ENCODE measurements at regions not wholly inside any gene's neighbourhood (a gene's known extent, or its start where the extent isn't known, plus 50 kb on each side); places are given as distances from the start of the nearest gene placed in this dataset.

GRCh38 chr5:173781816-173782670 is 106.1 kb upstream of the CPEB4 start (continued):
- TF ChIP-seq REST (IDR thresholded peaks at IDR 0.05) (no peak), GABPA (IDR thresholded peaks at IDR 0.05 in 1 of 2, conservative IDR thresholded peaks at IDR 0.05 in 1 of 2) (no peak), RAD21 (IDR thresholded peaks at IDR 0.05) (peak; percentile 16 to 21), JUND (IDR thresholded peaks at IDR 0.05) (no peak), SP1 (IDR thresholded peaks at IDR 0.05) (peak; percentile 41), ATF3 (IDR thresholded peaks at IDR 0.05) (no peak), NR2F2 (IDR thresholded peaks at IDR 0.05) (peak; percentile 43), FOXA2 (IDR thresholded peaks at IDR 0.05) (peak; percentile 74)

- Histone ChIP-seq H3K4me3 (ENCODE audit: low read depth in 1 of 3, low read length in 3 of 3) (no peak overlapping the region), H3K9ac (ENCODE audit: low read depth in 1 of 2, low read length in 2 of 2) (no peak overlapping the region), H3K4me1 (ENCODE audit: control insufficient read depth in 4 of 4, insufficient read depth in 4 of 4, low read length in 3 of 4) (peaks cover 0 to 9% (median 3%) of the 10 kb centered on the region in 4 donors), H3K36me3 (ENCODE audit: control insufficient read depth in 4 of 4, insufficient read depth in 3 of 4, low read depth in 1 of 4, low read length in 3 of 4) (peaks cover 0 to 4% (median 0%) of the 10 kb centered on the region in 4 donors), H3K27me3 (ENCODE audit: control insufficient read depth in 4 of 4, insufficient read depth in 4 of 4, low read length in 3 of 4) (no peaks in the 10 kb centered on the region), H3K27ac (ENCODE audit: low read depth in 1 of 2, low read length in 2 of 2) (peak overlapping the region; percentile 19 to 52), H3K9me3 (ENCODE audit: control insufficient read depth in 4 of 4, low read length in 3 of 4) (no peaks in the 10 kb centered on the region)
- WGBS, result 83% methylated on average over 4 of the region's 4 CpGs
- no peak for DNase-seq (ENCODE audit: low spot score)
- TF ChIP-seq FOXA2 (IDR thresholded peaks at IDR 0.05) (no peak), SP1 (IDR thresholded peaks at IDR 0.05) (no peak)
Measured at GRCh38 chr5:173782671-173783101, 105.5 kb upstream of the CPEB4 start.

GRCh38 chr5:173783371-173783770 is 104.8 kb upstream of the CPEB4 start:
- no peak for DNase-seq (ENCODE audit: low spot score)
- Histone ChIP-seq H3K27ac (ENCODE audit: low read depth in 1 of 2, low read length in 2 of 2) (no peak overlapping the region), H3K9ac (ENCODE audit: low read depth in 1 of 2, low read length in 2 of 2) (no peak overlapping the region), H3K27me3 (ENCODE audit: control insufficient read depth in 4 of 4, insufficient read depth in 4 of 4, low read length in 3 of 4) (no peaks in the 10 kb centered on the region), H3K4me3 (ENCODE audit: low read depth in 1 of 3, low read length in 3 of 3) (no peak overlapping the region), H3K4me1 (ENCODE audit: control insufficient read depth in 4 of 4, insufficient read depth in 4 of 4, low read length in 3 of 4) (peaks cover under 1 to 10% (median 5%) of the 10 kb centered on the region in 4 donors), H3K36me3 (ENCODE audit: control insufficient read depth in 4 of 4, insufficient read depth in 3 of 4, low read depth in 1 of 4, low read length in 3 of 4) (peaks cover 0 to 4% (median 0%) of the 10 kb centered on the region in 4 donors), H3K9me3 (ENCODE audit: control insufficient read depth in 4 of 4, low read length in 3 of 4) (no peaks in the 10 kb centered on the region)
- TF ChIP-seq HNF4G (IDR thresholded peaks at IDR 0.05) (no peak), FOXA1 (IDR thresholded peaks at IDR 0.05) (no peak), MAX (IDR thresholded peaks at IDR 0.05) (no peak), TAF1 (conservative IDR thresholded peaks at IDR 0.05) (no peak), YY1 (IDR thresholded peaks at IDR 0.05) (no peak), RXRA (IDR thresholded peaks at IDR 0.05) (no peak), ATF3 (IDR thresholded peaks at IDR 0.05) (no peak), GABPA (IDR thresholded peaks at IDR 0.05 in 1 of 2, conservative IDR thresholded peaks at IDR 0.05 in 1 of 2) (no peak), ZBTB33 (IDR thresholded peaks at IDR 0.05) (no peak), NR2F2 (IDR thresholded peaks at IDR 0.05) (no peak), FOXA2 (IDR thresholded peaks at IDR 0.05) (no peak), JUND (IDR thresholded peaks at IDR 0.05) (no peak), RAD21 (IDR thresholded peaks at IDR 0.05) (no peak)
- 98% methylated on average over 2 of the region's 2 CpGs for WGBS

All from liver (tissue), 7 donors.